ENCODE measurements at regions not wholly inside any gene's neighbourhood (a gene's known extent, or its start where the extent isn't known, plus 50 kb on each side); places are given as distances from the start of the nearest gene placed in this dataset.

- in situ Hi-C loops (cut with MboI; ENCODE audit: low sequenced_read_pairs, unreplicated experiment): no loop called here
- no peak for TF ChIP-seq CTCF (IDR thresholded peaks at IDR 0.05; ENCODE audit: borderline replicate concordance, control extremely low read depth, extremely low read depth, insufficient read depth, missing control alignments)
- peak; percentile 56 for DNase-seq (ENCODE audit: low spot score)
Observed at GRCh38 chr20:51335329-51335841, 207.1 kb downstream of the NFATC2 start.

- DNase-seq (ENCODE audit: low spot score): no peak
- TF ChIP-seq CTCF (IDR thresholded peaks at IDR 0.05; ENCODE audit: borderline replicate concordance, control extremely low read depth, extremely low read depth, insufficient read depth, missing control alignments): no peak
- in situ Hi-C loops (cut with MboI; ENCODE audit: low sequenced_read_pairs, unreplicated experiment): no loop called here
Observed at GRCh38 chr20:51334609-51335008, 207.9 kb downstream of the NFATC2 start.

GRCh38 chr20:51333971-51334370, 208.5 kb downstream of the NFATC2 start:
- in situ Hi-C loops (cut with MboI; ENCODE audit: low sequenced_read_pairs, unreplicated experiment): no loop called here
- DNase-seq (ENCODE audit: low spot score): no peak
- no peak for TF ChIP-seq CTCF (IDR thresholded peaks at IDR 0.05; ENCODE audit: borderline replicate concordance, control extremely low read depth, extremely low read depth, insufficient read depth, missing control alignments)

GRCh38 chr20:51333446-51333845, 209.1 kb downstream of the NFATC2 start:
- no peak for TF ChIP-seq CTCF (IDR thresholded peaks at IDR 0.05; ENCODE audit: borderline replicate concordance, control extremely low read depth, extremely low read depth, insufficient read depth, missing control alignments)
- in situ Hi-C loops (cut with MboI; ENCODE audit: low sequenced_read_pairs, unreplicated experiment): no loop called here
- no peak for DNase-seq (ENCODE audit: low spot score)

GRCh38 chr20:51331481-51331880, 211.0 kb downstream of the NFATC2 start:
- in situ Hi-C loops (cut with MboI; ENCODE audit: low sequenced_read_pairs, unreplicated experiment): no loop called here
- no peak for TF ChIP-seq CTCF (IDR thresholded peaks at IDR 0.05; ENCODE audit: borderline replicate concordance, control extremely low read depth, extremely low read depth, insufficient read depth, missing control alignments)
- no peak for DNase-seq (ENCODE audit: low spot score)

GRCh38 chr20:51329845-51330244, 212.7 kb downstream of the NFATC2 start:
- in situ Hi-C loops (cut with MboI; ENCODE audit: low sequenced_read_pairs, unreplicated experiment): loop anchor here (10.0 kb wide), 1 partner anchor 335 kb away; no protein-coding TSS in a partner anchor

More at GRCh38 chr20:51329845-51330244, 212.7 kb downstream of the NFATC2 start:
- no peak for DNase-seq (ENCODE audit: low spot score)
- TF ChIP-seq CTCF (IDR thresholded peaks at IDR 0.05; ENCODE audit: borderline replicate concordance, control extremely low read depth, extremely low read depth, insufficient read depth, missing control alignments): no peak
